ENCODE measurements at regions not wholly inside any gene's neighbourhood (a gene's known extent, or its start where the extent isn't known, plus 50 kb on each side); places are given as distances from the start of the nearest gene placed in this dataset.

DNA sequence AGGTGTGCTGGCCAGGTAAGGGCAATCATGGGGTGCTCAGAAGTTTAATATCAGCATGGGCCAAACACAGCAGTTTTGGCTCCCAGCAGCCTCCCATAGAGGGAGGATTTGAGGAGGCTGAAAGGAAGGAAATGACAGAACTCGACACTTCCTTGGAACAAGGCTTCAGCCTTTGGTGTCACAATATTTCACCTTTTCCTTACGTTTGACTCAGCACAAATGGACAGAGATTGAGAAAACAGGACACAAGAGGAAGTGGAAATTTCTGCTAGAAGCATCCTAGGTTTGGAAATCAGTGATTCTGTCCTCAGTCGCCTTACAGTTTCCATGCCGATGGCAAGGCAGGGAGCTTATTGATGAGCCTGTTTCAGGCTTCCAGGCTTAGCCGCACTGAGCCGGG is 181.4 kb downstream of the MAF start:
- Histone ChIP-seq H3K27me3 (no peaks in the 10 kb centered on the region), H3K27ac (peak overlapping the region in 2 of 5 donors; percentile 23 to 63), H3K4me3 (no peak overlapping the region), H3K4me1 (replicated peaks in 1 of 2) (peaks cover 0 to 17% of the 10 kb centered on the region in 2 donors), H3K36me3 (replicated peaks in 1 of 2) (no peaks in the 10 kb centered on the region), H3K9me3 (replicated peaks in 1 of 3) (no peaks in the 10 kb centered on the region)
- intact Hi-C loops (cut with DNase I) = no loop called here
- TF ChIP-seq CTCF (IDR thresholded peaks at IDR 0.05) (peak in 1 of 6 experiments; percentile 7), POLR2A (IDR thresholded peaks at IDR 0.05) (no peak)
- 63 to 72% (median 69%) methylated on average over 6 of the region's 6 CpGs for WGBS, 4 donors
- DNase-seq = no peak

DNA sequence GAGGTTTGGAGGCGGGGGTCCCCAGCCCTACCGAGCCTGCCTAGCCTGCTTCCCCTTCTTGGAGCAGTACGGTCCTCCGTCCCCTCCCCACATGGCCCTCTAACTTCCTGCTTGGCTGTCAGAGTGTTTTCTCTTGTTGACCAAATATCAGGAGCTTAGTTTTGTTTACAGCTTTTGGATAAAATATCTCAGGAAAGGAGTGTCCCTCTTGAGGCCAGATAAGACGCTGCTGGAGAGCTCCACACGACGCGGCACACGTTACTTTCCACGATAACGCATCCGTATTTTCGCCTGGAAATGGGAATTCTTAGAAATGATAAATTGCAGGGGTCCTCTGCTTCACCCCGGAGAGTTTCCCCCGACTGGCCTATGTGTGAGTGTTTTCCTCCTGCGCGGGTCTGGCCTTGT is 182.9 kb downstream of the MAF start:
- 21 to 42% (median 40%) methylated on average over 17 of the region's 17 CpGs for WGBS, 4 donors
- H3K27me3 ChIP-seq = no peaks in the 10 kb centered on the region
- TF ChIP-seq CTCF (IDR thresholded peaks at IDR 0.05) (peak in 1 of 6 experiments; percentile 9), POLR2A (IDR thresholded peaks at IDR 0.05) (no peak)
- H3K4me3 ChIP-seq = no peak overlapping the region
- H3K27ac ChIP-seq = peak overlapping the region in 2 of 5 donors; percentile 23 to 49
- peaks cover 0 to 17% of the 10 kb centered on the region in 2 donors for H3K4me1 ChIP-seq (replicated peaks in 1 of 2)
- no peaks in the 10 kb centered on the region for H3K36me3 ChIP-seq (replicated peaks in 1 of 2)
- DNase-seq = peak in 1 of 7 donors; percentile 21
- H3K9me3 ChIP-seq (replicated peaks in 1 of 3) = no peaks in the 10 kb centered on the region
- intact Hi-C loops (cut with DNase I) = no loop called here

- intact Hi-C loops (cut with DNase I) = no loop called here
- H3K27ac ChIP-seq = no peak overlapping the region
- H3K9me3 ChIP-seq (replicated peaks in 1 of 3) = no peaks in the 10 kb centered on the region
- H3K27me3 ChIP-seq = no peaks in the 10 kb centered on the region
- TF ChIP-seq POLR2A (IDR thresholded peaks at IDR 0.05) (no peak), CTCF (IDR thresholded peaks at IDR 0.05) (no peak)
- 80% methylated on average over 12 of the region's 12 CpGs for WGBS, 4 donors
- no peaks in the 10 kb centered on the region for H3K36me3 ChIP-seq (replicated peaks in 1 of 2)
- DNase-seq = no peak
- H3K4me1 ChIP-seq (replicated peaks in 1 of 2) = peaks cover 0 to 17% of the 10 kb centered on the region in 2 donors
- no peak overlapping the region for H3K4me3 ChIP-seq
Measured at GRCh38 chr16:79415983-79416640, 184.4 kb downstream of the MAF start.

- Histone ChIP-seq H3K36me3 (replicated peaks in 1 of 2) (no peaks in the 10 kb centered on the region), H3K4me1 (replicated peaks in 1 of 2) (no peaks in the 10 kb centered on the region), H3K27ac (no peak overlapping the region), H3K4me3 (no peak overlapping the region), H3K9me3 (replicated peaks in 1 of 3) (no peaks in the 10 kb centered on the region), H3K27me3 (no peaks in the 10 kb centered on the region)
- no peak for DNase-seq
- WGBS, 4 donors = 61 to 81% (median 68%) methylated on average over 3 of the region's 3 CpGs
- intact Hi-C loops (cut with DNase I) = no loop called here
- no peak for TF ChIP-seq CTCF (IDR thresholded peaks at IDR 0.05)
- no peak for TF ChIP-seq POLR2A (IDR thresholded peaks at IDR 0.05)
Measured at GRCh38 chr16:79412783-79413225, 187.7 kb downstream of the MAF start.

Data from adrenal gland (tissue), 9 donors.